T follicular helper cell (primary cell): ENCODE measurements at regions not wholly inside any gene's neighbourhood (a gene's known extent, or its start where the extent isn't known, plus 50 kb on each side); places are given as distances from the start of the nearest gene placed in this dataset.
A peak's percentile ranks its signal among the peaks of the same experiment; 100 is the strongest.

Source experiments
- DNase-seq: peaks from one replicate; pipeline ENCODE4 v3.0.0-alpha.2; 2020; ENCODE audit warnings: low read depth

GRCh38 chr15:92565351-92566125 is 90.0 kb downstream of the FAM174B start:
- DNase-seq: no peak

- no peak for DNase-seq
Measured at GRCh38 chr15:92561754-92562153, 93.8 kb downstream of the FAM174B start.

GRCh38 chr15:92553317-92553716 is 102.3 kb downstream of the FAM174B start:
- no peak for DNase-seq

- no peak for DNase-seq
Measured at GRCh38 chr15:92545996-92546395, 109.6 kb downstream of the FAM174B start.

- no peak for DNase-seq
Measured at GRCh38 chr15:92541291-92542200, 114.0 kb downstream of the FAM174B start.

- no peak for DNase-seq
Measured at GRCh38 chr15:92538115-92538514, 117.5 kb downstream of the FAM174B start.

- no peak for DNase-seq
Measured at GRCh38 chr15:92533298-92533697, 122.3 kb downstream of the FAM174B start.

GRCh38 chr15:92531406-92531805 is 124.2 kb downstream of the FAM174B start:
- no peak for DNase-seq

GRCh38 chr15:92528736-92529135 is 126.8 kb downstream of the FAM174B start:
- DNase-seq: no peak

- DNase-seq: no peak
Measured at GRCh38 chr15:92527197-92527596, 128.4 kb downstream of the FAM174B start.

GRCh38 chr15:92525758-92526245 is 129.8 kb downstream of the FAM174B start:
- DNase-seq: no peak

GRCh38 chr15:92524874-92525565 is 130.6 kb downstream of the FAM174B start:
- DNase-seq: no peak

- DNase-seq: no peak
Measured at GRCh38 chr15:92524161-92524560, 130.5 kb downstream of the ST8SIA2 start.

- no peak for DNase-seq
Measured at GRCh38 chr15:92523176-92523575, 129.5 kb downstream of the ST8SIA2 start.

- peak; percentile 12 for DNase-seq
Measured at GRCh38 chr15:92521624-92522008, 127.9 kb downstream of the ST8SIA2 start.

- DNase-seq: no peak
Measured at GRCh38 chr15:92520914-92521623, 127.4 kb downstream of the ST8SIA2 start.

GRCh38 chr15:92519709-92520108 is 126.0 kb downstream of the ST8SIA2 start:
- no peak for DNase-seq
